Lower leg skin (tissue), 3 donors: ENCODE measurements at regions not wholly inside any gene's neighbourhood (a gene's known extent, or its start where the extent isn't known, plus 50 kb on each side); places are given as distances from the start of the nearest gene placed in this dataset.

ENCODE experiments used
- CTCF ChIP-seq, 3 donors: fragments of 450-650 bp; IDR thresholded peaks; one replicate each; pipeline ENCODE4 v1.5.1; 2016; ENCODE audit warnings: antibody characterized with exemption in 3 of 3, mild to moderate bottlenecking in 3 of 3, moderate library complexity in 2 of 3
- POLR2A ChIP-seq, 2 donors: fragments of 450-650 bp; IDR thresholded peaks; one replicate each; pipeline ENCODE4 v1.6.1; 2016 to 2017; ENCODE audit warnings: antibody characterized with exemption in 2 of 2, mild to moderate bottlenecking in 1 of 2, moderate library complexity in 1 of 2

- no peak for TF ChIP-seq POLR2A (IDR thresholded peaks at IDR 0.05)
- TF ChIP-seq CTCF (IDR thresholded peaks at IDR 0.05), result no peak
Observed at GRCh38 chr22:49482811-49483210, 344.9 kb downstream of the BRD1 start.
